Lung microvascular endothelial cell (primary cell): ENCODE measurements at regions not wholly inside any gene's neighbourhood (a gene's known extent, or its start where the extent isn't known, plus 50 kb on each side); places are given as distances from the start of the nearest gene placed in this dataset.

Source experiments
- DNase-seq, 2 donors: peaks; one replicate each; pipeline versions ENCODE4 v3.0.0 to v3.0.0-alpha.2; 2010; ENCODE audit warnings: low read depth in 2 of 2

DNA sequence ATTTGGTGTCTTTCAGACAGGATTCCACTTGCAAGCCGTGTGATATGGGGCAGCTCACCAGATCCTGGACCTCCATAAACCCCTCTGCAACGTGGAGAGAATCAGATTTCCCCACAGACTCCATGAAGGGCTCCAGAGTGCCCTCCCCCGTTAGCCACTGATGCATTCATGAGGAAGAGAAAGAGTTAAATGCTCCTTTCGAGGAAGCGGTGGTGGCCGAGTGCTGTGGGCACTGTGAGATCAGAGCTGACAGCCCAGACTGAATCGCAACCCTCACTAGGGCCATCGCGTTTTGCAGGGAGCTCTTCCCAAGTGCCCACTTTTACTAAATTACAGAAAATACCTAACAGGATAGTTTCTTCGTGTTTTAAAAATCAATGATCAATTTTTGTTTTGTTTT, 226.3 kb upstream of the ZNF32 start:
- no peak for DNase-seq

DNA sequence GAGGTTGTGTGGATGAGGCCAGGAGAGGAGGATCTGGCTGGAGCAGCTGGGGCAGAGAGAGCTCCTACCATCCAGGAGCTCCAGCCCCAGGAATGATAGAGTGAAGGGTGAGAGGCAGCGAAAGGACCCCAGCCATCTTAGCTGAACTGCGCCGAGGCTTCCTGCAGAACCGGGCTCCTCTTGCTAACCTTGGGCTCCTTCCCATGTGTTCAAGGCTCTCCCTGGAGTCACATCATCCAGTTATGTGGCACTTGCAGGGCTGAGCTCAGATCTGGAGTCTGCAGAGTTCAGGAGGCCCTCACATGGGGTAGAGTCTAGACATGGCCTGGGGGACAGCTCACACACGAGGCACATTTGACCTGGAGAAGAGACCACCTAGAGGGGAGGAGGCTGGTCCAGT, 225.0 kb upstream of the ZNF32 start:
- no peak for DNase-seq

DNA sequence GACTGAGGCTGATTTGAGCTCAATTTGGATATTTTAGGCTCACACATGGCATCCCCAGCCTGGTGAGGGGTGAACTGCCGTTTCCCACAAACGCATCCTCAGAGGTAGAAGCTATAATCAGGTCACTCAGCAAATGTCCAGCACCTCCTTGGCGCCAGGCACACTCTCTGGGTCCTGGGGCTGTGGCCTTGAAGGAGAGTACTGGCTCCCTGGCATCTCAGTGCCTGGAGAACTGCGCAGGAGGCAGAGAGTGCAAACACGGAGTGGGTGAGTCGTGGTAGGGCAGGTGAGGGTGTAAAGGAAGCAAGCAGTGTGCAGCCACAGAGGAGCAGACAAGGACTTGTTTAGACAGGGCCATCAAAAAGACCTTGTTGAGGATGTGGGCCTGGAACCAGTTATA, 224.0 kb upstream of the ZNF32 start:
- no peak for DNase-seq

DNA sequence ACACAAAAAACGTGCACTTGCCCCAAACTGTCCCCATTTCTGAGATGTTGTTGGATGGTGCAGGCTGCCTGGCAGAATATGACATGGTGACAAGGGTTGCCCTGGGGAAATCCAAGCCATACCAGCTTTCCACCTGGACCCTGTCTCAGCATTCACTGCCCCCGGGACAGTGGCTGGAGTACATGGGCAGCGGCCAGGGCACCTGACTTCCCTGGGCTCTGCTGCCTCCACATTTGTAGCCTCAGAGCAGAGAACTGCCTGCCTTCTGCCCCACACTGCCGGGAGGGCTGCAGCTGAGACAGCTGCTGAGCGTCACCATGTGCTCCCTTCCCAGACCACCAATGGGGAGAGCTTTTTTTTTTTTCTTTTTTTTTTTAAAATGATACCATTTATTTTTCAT, 222.9 kb upstream of the ZNF32 start:
- DNase-seq = no peak

DNA sequence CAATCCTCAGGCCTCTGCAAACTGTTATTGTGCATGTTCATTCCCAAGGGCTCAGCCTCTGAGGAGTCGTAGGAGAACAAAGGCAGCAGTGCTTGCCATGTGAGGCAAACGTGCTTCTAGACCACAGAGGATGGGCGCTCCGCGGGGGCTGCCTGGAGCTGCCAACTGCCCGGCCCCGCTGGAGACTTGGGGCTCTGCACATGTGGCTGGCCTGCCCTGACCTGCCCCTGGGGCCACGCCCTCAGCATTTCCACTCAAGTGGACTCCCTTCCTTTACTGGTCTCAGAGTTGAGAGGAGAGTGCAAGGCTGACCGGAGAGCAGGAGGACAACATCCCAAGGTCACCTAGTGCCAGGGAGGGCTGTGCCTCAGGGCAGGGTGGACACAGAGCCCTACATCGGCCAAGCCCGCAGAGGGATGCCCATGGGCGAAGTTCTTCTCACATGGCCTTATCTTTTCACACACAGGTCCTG, 222.3 kb upstream of the ZNF32 start:
- no peak for DNase-seq

DNA sequence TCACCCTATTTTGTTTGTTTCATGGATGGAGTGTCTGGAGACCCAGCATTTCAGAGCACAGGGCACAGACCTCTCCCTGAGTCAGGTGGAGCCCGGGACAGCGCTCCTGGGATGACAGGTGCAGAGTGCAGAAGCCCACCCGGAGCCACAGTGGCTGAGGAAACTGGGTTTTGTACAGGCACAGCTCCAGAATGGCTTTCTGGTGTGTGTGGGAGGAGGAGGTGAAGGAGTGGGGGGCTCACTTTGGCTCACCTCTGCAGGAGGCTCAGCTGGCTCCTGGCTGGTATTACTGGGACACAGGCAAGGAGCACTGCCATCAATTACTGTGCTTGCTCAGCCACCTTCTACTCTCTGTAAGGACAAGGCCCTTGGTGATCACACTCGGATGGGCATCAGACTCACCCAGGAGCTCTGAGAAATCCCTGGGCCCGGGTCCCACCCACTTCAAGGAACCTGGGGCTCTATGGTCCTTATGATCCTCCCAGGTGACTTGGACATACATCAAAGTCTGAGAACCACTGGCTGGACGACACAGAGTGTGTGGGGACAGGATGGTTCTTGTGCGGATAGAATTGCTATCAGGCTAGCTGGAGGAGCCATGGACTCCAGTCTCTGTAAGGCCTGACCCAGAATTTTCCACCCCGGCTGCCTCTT, 221.1 kb upstream of the ZNF32 start:
- DNase-seq = no peak

DNA sequence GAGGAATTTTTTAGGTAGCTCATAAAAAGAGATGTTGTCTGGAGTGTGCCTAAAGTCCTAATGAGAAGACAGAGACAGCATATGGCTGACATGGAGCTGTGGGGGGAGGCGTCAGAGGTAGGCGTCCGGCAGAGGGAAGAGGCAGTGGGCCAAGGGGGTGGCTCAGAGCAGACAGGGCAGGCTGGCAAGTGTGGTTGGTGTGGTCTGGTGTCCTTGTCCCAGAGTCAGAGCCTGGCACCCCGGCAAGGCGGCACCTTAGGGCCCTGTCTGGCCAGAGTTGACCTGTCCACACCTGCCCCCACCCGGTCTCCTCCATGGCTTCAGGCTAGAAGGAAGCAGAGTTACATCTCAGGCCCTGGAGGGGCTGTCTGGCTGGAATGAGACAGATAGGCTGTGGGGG, 220.3 kb upstream of the ZNF32 start:
- DNase-seq = no peak

DNA sequence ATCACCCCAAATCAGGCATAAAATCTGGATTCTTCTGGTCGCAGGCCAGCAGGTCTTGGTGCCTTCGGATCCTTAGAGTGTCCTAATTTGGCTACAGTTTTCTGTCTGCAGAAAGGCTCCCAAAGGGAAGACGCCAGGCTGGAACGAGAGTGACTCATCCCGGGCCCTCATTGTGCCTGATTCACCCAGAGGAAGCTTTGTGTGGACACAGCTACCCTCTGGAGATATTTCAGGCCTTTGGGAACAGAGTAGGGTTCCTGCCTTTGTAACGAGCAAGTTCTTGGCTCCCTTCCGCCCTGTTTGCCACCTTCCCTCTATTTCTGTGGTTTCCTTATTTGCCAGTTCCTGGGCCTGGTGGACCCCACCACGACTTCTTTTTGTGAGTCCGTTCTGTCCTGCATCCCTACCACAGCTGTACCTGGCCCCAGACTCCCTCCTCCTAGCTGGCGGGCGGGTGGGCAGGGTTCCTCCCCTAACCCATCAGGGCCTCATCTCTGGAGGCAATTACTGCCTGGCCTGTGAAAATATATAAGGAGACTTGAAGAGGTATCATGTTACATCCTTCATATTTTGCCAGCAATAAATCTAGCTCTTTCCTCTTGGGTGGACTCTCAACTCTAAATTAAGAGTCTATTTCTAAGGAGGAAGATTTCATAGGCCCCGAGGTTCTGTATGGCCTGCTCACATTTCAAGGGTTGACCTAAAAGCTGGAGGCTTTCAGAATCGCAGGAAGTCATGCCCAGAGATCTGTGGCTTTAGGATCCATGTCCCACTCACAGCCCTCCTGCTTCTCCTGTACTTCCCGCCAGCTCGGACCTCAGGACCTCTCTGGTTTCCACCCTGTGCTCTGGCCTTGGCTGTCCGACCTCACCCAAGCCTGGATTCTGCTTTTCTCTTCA, 219.2 kb upstream of the ZNF32 start:
- peak; percentile 50 to 85 for DNase-seq

DNA sequence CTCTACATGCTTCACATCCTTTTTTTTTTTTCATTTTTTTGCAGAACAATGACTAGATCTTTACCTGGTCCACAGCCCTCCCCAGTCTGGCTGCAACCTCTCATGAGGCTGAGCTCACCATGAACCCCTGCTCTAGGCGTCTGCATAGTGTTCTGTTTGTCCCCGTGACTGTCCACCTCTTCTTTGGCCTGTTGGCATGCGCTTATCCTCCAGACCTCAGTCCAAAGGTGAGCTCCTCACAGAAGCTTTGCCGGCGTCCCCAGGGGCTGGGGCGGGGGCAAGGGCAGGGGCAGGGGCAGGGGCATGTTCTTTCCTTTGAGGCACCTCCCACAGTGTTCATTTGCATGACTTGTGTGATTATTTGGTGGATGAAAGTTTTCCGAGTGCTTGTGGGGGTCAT, 218.4 kb upstream of the ZNF32 start:
- DNase-seq = no peak

DNA sequence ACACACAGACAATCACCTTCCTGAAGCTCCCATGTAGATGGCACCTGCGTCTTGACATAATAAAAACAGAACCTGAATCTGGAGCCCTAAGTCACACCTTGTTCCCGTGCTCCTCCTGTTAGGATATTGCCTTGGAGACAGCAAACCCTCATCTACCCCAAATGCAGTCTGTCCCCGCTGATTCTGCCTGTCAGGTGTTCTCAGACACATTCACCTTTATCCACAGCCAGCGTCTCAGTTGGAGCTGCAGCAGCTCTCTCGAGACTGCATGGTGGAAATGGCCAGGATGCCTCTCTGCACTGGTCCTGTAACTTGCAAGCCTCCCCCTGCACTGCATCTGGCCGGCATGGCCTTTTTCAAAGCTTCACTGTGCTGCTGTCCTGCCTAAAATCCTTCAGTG, 218.0 kb upstream of the ZNF32 start:
- DNase-seq = no peak

DNA sequence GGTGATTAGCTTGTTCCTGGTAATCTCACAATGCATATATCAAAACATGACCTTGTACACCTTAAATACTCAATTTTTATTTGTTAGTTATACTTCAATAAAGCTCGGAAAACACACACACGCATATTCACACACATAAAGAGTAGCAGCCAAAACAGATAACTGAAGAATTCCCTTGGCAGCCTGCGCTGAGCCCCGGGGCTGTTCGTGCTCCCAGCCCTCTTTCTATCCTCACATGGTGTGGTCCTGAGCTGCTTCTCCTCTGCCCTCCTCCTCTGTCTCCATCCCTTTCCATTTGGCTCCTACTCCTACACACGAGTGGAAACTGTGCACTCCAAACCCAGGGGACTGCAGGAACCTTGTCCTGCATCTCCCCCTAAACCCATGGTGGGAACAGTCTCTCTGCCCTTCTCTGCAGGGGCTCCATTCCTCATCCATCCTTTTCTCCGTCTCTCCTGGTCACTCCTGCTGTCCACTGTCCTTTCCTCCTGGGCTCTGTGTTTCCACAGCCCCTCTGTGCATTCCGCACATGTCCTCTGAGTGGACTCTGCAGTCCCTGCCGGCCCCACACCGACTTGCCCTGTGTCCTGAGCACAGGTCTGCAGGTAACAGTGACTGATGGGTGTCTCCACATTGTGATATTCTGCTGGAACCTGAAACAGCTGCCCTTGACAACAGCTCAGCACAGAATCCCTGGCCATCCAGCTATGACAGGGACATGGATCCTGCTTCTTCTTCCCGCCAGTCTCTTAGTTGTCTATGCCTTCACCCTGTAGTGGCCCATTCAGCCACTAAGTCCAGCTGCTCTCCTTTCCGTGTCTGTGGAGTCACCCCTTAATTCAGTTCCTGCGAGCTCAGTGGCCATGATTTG, 216.8 kb upstream of the ZNF32 start:
- DNase-seq = no peak

DNA sequence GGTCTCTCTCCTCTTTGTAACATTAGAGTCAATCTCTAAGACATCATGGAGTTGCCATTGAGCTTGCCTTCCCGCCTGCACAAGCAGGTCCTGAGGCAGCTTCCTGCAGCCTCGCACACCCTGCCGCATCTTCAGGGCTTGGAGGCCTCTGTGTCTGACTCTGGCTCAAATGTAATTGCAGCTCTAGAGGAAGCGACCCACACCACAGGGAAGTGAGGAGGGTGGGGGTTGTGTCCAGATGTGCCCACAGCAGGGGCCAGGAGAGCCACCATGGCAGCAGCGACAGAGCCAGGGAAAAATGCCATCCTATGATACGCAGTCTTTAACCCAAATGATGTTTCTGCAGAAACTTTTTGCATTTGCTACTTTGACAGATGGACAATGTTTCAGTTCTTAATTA, 216.0 kb upstream of the ZNF32 start:
- DNase-seq = no peak

DNA sequence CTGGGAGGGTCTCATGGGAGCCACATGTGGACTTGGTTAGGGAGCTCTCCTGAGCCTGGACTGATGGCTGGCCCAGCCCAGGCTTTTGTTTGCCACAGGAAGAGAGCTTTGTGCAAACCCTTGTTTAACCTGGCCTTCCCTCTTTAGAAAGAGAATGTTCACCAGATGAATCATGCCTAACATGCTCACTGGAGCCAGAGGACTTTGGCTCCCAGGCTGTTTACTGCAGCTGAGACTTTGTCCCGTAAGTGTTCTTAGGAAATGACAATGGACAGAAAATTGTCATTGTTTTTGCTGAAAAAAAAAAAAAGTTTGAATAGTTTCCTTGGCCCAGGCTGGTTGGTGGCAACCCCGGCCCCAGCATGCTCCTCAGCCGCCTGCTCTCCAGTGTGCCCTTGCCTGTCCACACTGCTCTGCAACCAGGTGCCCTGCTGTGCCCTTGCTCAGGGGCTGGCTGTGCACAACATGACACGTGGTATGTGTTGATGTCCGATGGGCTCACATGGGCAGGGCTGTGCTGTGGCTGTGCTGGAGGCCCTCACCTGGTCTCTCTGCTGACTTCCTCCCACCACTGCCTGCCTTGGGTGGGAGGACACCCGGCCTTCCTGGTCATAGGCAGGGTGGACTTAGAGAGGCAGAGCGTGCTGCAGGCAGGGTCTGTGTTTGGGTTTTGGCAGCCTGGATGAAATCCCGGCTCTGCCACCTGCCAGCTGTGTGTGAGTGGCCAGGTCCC, 215.3 kb upstream of the ZNF32 start:
- DNase-seq = peak; percentile 93 to 95

DNA sequence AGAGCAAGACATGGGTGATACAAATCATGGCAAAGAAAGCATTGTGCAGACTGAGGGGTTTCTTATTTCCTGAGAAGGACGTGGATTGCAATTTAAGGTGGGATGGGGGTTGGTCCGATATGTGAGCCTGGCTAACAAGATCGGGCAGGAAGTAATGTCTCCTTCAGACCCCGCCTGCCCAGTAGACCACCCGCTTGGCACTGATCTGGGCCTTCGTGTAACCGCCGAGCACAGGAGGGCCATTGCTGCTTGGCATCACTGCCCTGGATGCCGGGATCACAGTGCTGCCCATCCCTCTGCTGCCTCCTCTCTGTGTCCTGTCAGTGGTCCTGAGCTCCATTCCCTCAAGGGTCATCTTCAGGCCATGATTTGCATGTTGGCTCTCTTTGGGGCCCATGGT, 214.6 kb upstream of the ZNF32 start:
- no peak for DNase-seq

DNA sequence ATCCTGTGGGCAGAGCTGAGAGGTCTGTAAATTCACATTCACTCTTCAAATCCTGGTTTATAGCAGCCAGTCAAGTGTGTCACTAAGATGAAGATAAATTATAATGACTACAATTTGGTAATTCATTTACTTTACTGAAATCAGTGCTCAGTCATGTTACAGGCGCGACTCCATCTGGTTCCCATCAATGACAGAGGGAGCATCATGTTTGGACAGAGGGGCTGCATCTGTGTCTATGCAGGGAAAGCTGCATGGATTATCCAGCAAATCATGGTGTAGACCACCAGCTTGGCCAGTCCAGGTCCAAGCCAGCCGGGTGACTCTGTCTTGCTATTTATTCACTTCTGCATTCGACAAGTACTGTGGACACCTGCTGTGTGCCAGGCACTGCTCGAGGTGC, 214.1 kb upstream of the ZNF32 start:
- DNase-seq = no peak

DNA sequence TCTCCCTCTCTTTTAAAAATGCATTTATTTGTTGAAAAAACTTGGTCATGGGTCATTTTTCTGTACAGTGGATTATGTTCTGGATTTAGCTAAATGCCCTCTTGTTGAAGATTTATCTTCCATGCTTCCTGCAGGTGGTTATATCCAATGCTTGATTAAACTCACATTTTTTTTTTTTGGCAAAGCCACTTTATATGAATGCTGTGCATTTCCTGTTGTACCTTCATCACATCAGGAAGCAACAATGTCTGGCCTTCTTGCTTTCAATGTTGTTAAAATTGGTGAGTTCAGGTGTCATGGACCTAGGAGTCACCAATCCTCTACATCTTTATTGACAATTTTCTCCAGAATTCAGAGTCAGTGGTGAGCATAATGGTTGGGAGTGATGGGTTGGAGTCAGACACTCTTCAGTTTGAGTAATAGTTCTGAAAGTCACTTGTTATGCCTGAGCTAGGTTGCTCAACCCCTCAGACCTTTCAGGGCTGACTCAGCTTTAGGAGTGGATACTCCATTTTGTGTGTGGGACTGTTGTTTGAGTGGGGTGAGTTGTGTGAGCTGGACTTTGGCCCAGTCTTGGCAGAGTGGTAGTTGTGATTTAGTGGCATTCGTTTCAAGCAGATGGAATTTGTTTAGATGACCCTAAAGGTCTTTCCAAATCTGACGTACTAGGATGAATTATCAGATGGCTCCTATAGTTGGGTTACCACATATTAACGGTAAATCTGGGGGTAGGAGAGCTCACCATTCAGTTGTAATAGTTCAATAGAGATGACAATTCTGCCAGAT, 213.5 kb upstream of the ZNF32 start:
- DNase-seq = peak; percentile 77 to 92

DNA sequence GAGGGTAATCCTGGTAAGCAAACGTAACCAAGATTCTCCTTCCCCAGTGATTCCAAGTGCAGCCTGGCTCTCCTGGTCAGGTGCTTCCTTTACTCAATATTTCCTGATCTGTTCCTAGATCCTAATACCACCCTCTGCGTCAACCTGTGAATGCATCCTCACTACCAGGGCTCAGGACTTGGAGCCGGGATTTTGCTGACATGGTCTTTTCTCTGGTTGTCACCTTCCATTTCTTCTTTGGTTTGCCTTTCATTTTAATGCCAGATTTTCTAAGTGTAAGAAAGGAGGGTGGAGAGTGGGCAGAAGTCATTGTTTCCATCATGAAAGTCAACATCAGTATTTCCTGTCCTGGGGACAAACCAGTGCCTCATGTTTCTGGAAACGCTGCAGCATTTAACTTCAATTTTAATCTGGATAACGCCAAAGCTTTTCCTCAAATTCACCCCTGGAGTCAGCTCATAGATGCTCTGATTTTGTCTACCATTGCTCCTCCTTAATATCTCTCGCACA, 210.4 kb upstream of the ZNF32 start:
- peak; percentile 23 to 59 for DNase-seq

DNA sequence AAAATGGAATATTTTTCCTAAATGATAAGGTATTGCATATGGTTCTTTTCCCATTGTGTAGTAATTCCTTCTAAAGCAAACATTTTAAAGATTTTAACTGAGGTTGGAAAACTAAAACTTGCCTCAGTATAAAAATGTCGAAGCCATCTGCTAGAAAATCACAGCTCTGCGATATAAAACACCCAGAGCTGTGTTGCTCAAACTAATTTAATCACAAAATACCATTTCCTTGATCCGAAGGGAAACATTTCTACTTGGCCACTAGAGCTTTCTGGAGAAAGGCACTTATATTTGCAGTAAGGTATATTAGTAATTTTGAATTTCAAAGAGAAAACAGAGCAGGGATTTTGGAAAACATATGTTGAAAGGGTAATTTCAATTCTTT, 209.2 kb upstream of the ZNF32 start:
- no peak for DNase-seq

DNA sequence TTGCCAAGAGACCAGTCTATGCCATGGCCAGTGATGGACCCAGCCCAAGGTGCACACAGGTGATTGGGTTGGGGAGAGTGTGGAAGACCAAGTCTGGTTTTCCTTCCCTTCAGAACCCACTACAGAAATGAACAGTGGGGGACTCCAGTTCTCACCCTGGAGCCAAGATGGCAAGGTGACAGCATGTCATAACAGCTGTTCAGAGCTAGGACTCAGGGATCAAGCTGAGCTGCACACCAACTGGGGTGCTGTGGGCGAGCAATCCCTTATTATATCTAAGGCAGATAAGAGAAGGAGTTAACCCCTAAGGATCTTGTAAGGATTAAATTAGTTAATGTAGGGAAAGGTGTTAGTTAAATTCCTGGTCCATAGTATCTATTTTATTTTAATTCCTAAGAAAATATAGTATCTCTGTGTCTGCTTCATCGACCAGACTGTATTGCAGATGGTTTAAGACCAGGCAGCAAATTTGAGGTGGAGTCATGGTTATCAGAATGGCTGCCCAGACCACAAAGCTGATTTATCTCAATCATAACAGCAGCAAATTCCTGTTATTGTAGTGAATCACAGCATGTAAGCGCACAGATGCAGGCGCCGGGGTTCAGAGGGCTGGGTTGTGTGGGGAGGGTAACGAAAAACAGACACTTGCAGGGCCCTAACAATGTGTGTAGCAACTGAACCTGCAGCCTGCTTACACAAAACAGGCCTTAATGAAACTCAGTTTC, 208.7 kb upstream of the ZNF32 start:
- DNase-seq = peak; percentile 94 to 95

DNA sequence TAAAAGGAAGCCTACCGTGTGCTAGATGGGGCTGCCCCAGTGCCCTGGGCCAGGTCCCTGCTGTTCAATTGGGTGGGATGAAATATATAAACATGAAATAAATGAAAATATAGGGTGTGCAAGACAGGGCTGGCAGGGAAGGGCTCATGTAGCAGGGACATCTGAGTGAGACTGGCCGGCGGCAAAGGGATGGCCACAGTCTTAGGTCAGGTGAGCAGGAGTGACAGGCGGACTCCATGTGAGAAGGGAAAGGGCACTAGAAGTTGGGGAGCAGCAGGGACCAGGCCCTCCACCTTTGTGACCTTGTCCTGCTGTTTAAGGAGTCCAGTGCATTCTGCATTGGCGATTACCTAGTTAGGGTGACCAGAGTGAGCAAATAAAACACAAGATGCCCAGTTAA, 207.6 kb upstream of the ZNF32 start:
- DNase-seq = no peak
